ENCODE measurements at regions not wholly inside any gene's neighbourhood (a gene's known extent, or its start where the extent isn't known, plus 50 kb on each side); places are given as distances from the start of the nearest gene placed in this dataset.

DNA sequence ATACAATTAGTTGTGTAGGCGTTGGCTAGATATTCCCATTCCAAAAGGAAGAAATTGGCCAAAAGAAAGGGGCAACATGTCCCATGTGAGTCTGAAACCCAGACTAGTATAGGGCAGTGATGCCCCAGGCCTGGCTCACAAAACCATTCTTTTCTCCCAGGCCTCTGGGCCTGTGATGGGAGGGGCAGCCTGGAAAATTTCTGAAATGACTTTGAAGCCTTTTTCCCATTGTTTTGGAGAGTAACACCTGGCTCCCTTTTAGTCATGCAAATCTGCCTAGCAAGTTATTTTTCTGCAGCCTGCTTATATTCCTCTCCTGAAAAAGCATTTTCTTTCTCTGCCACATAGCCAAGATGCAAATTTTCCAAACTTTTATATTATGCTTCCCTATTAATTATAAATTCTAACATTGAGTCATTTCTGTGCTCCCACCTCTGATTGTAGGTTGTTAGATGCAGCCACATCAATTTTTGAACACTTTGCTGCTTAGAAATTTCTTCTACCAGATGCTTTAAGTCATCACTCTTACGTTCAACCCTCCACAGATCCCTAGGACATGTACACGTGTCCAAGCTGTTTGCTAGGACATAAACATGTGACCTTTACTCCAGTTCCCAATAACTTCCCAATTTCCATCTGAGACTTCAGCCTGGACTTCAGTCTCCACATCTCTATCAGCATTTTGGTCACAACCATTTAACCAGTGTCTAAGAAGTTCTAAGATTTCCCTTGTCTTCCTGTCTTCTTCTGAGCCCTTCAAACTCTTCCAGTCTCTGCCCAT is 76.1 kb upstream of the MC4R start:
- no peaks in the 10 kb centered on the region for H3K79me2 ChIP-seq (ENCODE audit: insufficient read depth, low read length)
- no peak overlapping the region for H3K4me3 Mint-ChIP-seq
- H3K9me3 Mint-ChIP-seq: peaks cover 0 to 8% (median 3%) of the 10 kb centered on the region in 7 donors
- H3K4me2 ChIP-seq (replicated peaks; ENCODE audit: extremely low read depth, low read length, poor library complexity, severe bottlenecking): no peak overlapping the region
- no peaks in the 10 kb centered on the region for H3K4me1 ChIP-seq (ENCODE audit: control insufficient read depth in 1 of 2, insufficient read depth in 2 of 2, low read length in 2 of 2)
- no peak for DNase-seq
- H3K27me3 ChIP-seq (ENCODE audit: control insufficient read depth in 2 of 2, insufficient read depth in 2 of 2, low read length in 2 of 2): no peaks in the 10 kb centered on the region
- no peak for TF ChIP-seq CTCF (IDR thresholded peaks at IDR 0.05)
- H3K4me3 ChIP-seq (replicated peaks in 1 of 3; ENCODE audit: low read depth in 2 of 3, low read length in 3 of 3): no peak overlapping the region
- H3K27ac Mint-ChIP-seq: no peak overlapping the region
- no peaks in the 10 kb centered on the region for H3K36me3 ChIP-seq (replicated peaks in 1 of 2; ENCODE audit: control insufficient read depth in 1 of 2, insufficient read depth in 2 of 2, low read length in 2 of 2)
- H3K36me3 Mint-ChIP-seq: no peaks in the 10 kb centered on the region
- 95% methylated on average over 2 of the region's 3 CpGs for WGBS (ENCODE audit: insufficient coverage)
- H3K27ac ChIP-seq (ENCODE audit: low read depth in 1 of 2, low read length in 2 of 2): no peak overlapping the region
- H3K9me3 ChIP-seq (replicated peaks in 1 of 2; ENCODE audit: control insufficient read depth in 1 of 2, insufficient read depth in 1 of 2, low read length in 2 of 2): peaks cover 8 to 11% of the 10 kb centered on the region in 2 donors
- H2AFZ ChIP-seq (ENCODE audit: insufficient read depth, low read depth, low read length, poor library complexity, severe bottlenecking): no peak overlapping the region
- no peak overlapping the region for H3K9ac ChIP-seq (ENCODE audit: insufficient read depth, low read length, poor library complexity, severe bottlenecking)
- H3K27me3 Mint-ChIP-seq (ENCODE audit: low read depth in 3 of 3): peaks cover 0 to 2% (median 0%) of the 10 kb centered on the region in 3 donors
- no peaks in the 10 kb centered on the region for H4K20me1 ChIP-seq (ENCODE audit: insufficient read depth, low read length)
- intact Hi-C loops (cut with micrococcal nuclease): no loop called here
- no peaks in the 10 kb centered on the region for H3K4me1 Mint-ChIP-seq

DNA sequence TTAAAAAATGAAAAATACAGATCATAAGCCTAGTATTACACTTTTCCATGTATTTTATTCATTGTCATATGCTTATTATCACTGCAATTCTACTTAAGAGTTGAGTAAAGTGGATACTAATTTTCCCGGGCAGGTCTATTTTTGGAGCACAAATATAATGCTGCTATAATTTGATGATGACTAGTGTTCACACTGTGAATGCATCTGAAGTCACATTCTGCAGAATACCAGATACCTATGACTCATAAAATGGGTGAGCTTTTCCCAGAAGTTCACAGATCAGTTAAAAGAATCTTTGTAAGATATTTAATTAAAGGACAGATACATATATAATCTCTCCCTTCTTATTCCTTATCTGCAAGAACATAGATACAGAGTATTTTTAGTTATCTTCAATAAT is 79.8 kb upstream of the MC4R start:
- peaks cover 0 to 13% (median 6%) of the 10 kb centered on the region in 7 donors for H3K9me3 Mint-ChIP-seq
- Histone ChIP-seq H2AFZ (ENCODE audit: insufficient read depth, low read depth, low read length, poor library complexity, severe bottlenecking) (no peak overlapping the region), H3K9ac (ENCODE audit: insufficient read depth, low read length, poor library complexity, severe bottlenecking) (no peak overlapping the region), H4K20me1 (ENCODE audit: insufficient read depth, low read length) (no peaks in the 10 kb centered on the region), H3K27ac (ENCODE audit: low read depth in 1 of 2, low read length in 2 of 2) (no peak overlapping the region), H3K27me3 (ENCODE audit: control insufficient read depth in 2 of 2, insufficient read depth in 2 of 2, low read length in 2 of 2) (no peaks in the 10 kb centered on the region), H3K79me2 (ENCODE audit: insufficient read depth, low read length) (no peaks in the 10 kb centered on the region), H3K4me2 (replicated peaks; ENCODE audit: extremely low read depth, low read length, poor library complexity, severe bottlenecking) (no peak overlapping the region), H3K4me3 (replicated peaks in 1 of 3; ENCODE audit: low read depth in 2 of 3, low read length in 3 of 3) (no peak overlapping the region), H3K36me3 (replicated peaks in 1 of 2; ENCODE audit: control insufficient read depth in 1 of 2, insufficient read depth in 2 of 2, low read length in 2 of 2) (no peaks in the 10 kb centered on the region), H3K9me3 (replicated peaks in 1 of 2; ENCODE audit: control insufficient read depth in 1 of 2, insufficient read depth in 1 of 2, low read length in 2 of 2) (peaks cover 4 to 5% of the 10 kb centered on the region in 2 donors), H3K4me1 (ENCODE audit: control insufficient read depth in 1 of 2, insufficient read depth in 2 of 2, low read length in 2 of 2) (no peaks in the 10 kb centered on the region)
- H3K27ac Mint-ChIP-seq: no peak overlapping the region
- DNase-seq: no peak
- no peaks in the 10 kb centered on the region for H3K4me1 Mint-ChIP-seq
- no peak overlapping the region for H3K4me3 Mint-ChIP-seq
- TF ChIP-seq CTCF (IDR thresholded peaks at IDR 0.05): no peak
- no peaks in the 10 kb centered on the region for H3K36me3 Mint-ChIP-seq
- no CpG with 5 or more reads among the region's 1 CpG for WGBS (ENCODE audit: insufficient coverage)
- H3K27me3 Mint-ChIP-seq (ENCODE audit: low read depth in 3 of 3): peaks cover 0 to 2% (median 0%) of the 10 kb centered on the region in 3 donors
- intact Hi-C loops (cut with micrococcal nuclease): no loop called here
